ENCODE measurements at regions not wholly inside any gene's neighbourhood (a gene's known extent, or its start where the extent isn't known, plus 50 kb on each side); places are given as distances from the start of the nearest gene placed in this dataset.
"Not testable (repeated sequence)": the region's sequence is repeated elsewhere in the genome, so short reads cannot be mapped to it uniquely, and the experiment has no call there.

GRCh38 chr5:9737265-9737664 is 107.1 kb upstream of the TAS2R1 start:
- no peak for DNase-seq (ENCODE audit: low read depth in 2 of 2)

- no peak for DNase-seq (ENCODE audit: low read depth in 2 of 2)
These were observed 103.3 kb upstream of the TAS2R1 start for GRCh38 chr5:9733486-9733885.

DNA sequence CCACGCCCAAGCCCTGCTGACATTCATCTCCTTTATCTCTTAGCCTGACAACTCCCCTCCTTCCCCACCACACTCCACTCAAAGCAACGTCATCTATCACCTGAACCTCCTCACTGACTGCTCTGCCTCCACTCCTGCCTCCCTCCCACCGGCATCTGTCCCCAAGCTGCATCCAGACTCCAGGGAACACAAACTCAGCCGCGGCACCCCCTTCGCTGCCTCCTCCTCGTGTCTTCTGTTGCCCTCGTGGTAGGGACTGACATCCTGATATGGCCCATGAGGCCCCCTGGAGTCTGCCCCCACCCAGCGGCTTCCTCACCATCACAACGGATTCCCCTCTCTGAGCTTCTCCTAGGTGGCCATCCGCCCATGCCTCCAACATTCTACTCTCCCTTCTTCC is 101.0 kb upstream of the TAS2R1 start:
- no peak for DNase-seq (ENCODE audit: low read depth in 2 of 2)

- no peak for DNase-seq (ENCODE audit: low read depth in 2 of 2)
These were observed 98.1 kb upstream of the TAS2R1 start for GRCh38 chr5:9728261-9728660.

GRCh38 chr5:9726931-9727330 is 96.8 kb upstream of the TAS2R1 start:
- DNase-seq (ENCODE audit: low read depth in 2 of 2): no peak

DNA sequence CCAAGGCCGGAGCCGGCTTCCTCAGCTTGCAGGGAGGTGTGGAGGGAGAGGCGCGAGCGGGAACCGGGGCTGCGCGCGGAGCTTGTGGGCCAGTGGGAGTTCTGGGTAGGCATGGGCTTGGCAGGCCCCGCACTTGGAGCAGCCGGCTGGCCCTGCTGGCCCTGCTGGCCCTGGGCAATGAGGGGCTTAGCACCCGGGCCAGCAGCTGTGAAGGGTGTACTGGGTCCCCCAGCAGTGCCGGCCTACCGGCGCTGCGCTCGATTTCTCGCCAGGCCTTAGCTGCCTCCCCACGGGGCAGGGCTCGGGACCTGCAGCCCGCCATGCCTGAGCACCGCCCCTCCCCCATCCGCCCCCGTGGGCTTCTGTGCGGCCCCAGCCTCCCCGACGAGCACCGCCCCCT is 95.1 kb upstream of the TAS2R1 start:
- DNase-seq (ENCODE audit: low read depth in 2 of 2): not testable (repeated sequence)

DNA sequence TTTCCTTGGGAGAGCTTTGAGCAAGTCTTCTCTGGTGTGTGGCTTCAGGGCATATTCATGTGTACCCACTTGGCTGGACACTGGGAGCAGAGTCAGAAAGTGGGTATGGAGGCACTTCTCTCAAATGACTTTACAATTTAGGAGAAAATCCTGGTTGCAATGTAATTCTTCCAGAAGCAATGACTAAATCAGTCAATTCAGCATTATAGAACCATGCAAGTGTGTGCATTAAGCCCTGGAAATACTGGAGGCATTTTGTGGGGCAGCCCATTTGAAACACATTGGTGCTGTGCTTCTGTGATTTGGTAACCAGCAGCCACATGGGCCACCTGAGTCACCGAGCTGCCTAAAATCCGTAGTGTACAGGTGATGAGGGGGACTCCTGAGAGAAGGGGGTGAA is 94.6 kb upstream of the TAS2R1 start:
- no peak for DNase-seq (ENCODE audit: low read depth in 2 of 2)

DNA sequence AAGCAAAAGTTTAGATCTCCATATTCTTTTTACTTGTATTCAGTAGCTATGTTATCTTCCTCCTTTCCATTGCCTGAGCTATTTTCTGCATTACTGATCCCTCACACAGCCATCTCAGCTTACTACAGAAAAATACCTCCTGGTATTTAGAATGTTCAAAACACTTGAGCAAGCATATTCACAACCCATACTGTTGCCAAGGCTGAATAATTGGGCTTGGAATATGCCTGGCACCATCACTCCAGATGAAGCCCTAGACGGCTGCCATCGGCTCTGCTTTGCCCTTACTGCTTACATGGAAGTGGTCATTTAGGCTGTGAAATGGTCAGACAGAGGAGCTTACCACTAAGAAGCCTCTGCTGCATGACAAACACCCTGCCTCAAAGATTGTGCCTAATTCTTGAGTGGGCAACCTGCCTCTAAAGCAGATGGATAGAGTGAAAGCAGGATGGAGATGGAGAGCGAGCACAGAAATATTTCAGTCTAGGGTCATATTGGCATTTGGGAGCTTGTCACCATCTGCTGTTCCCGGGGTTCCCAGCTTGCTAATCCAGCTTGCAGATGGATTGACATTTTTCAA is 92.5 kb upstream of the TAS2R1 start:
- DNase-seq (ENCODE audit: low read depth in 2 of 2): no peak

- no peak for DNase-seq (ENCODE audit: low read depth in 2 of 2)
These were observed 91.0 kb upstream of the TAS2R1 start for GRCh38 chr5:9721161-9721560.

DNA sequence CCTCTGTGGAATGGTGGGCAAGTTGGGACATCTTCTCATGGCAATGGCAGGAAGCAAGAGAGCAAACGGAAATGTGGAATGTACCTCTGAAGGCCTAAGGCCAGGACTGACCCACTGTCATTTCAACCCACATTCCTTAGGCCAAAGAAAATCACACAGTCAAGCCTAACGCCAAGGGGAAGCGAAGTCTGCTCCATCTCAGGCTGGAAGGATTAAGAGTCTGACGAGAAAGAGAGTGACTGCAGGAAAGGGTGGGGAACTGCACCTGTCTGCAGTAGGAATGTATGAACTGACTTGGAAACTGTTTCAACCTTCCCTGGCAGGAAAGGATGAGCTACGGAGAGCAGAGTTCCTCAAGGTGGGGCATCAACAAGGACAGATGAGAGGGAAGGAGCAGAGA is 90.2 kb upstream of the TAS2R1 start:
- DNase-seq (ENCODE audit: low read depth in 2 of 2): no peak

DNA sequence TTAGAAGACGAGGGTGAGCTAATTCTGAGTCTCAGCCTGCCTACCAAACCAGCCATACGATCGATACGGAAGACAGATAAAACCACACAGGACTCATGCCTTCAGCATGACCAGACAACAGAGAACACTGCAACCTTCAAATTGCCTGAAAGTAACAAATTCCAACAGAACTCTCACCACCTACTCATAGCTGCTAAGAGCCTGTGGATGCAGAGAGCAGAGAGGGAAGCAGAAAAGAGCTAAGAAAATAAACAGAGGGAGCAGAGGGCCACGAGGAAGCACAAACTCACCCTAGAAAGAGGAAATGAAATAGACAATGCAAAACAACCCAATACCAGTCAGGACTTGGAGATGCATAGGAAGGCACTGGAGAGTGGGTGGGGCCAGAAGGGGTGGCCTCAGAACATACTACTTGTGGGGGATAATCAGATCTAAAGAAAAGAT is 86.7 kb upstream of the TAS2R1 start:
- DNase-seq (ENCODE audit: low read depth in 2 of 2): peak; percentile 42 to 48

GRCh38 chr5:9715891-9716335 is 85.8 kb upstream of the TAS2R1 start:
- no peak for DNase-seq (ENCODE audit: low read depth in 2 of 2)

- no peak for DNase-seq (ENCODE audit: low read depth in 2 of 2)
These were observed 83.9 kb upstream of the TAS2R1 start for GRCh38 chr5:9713959-9714586.

DNA sequence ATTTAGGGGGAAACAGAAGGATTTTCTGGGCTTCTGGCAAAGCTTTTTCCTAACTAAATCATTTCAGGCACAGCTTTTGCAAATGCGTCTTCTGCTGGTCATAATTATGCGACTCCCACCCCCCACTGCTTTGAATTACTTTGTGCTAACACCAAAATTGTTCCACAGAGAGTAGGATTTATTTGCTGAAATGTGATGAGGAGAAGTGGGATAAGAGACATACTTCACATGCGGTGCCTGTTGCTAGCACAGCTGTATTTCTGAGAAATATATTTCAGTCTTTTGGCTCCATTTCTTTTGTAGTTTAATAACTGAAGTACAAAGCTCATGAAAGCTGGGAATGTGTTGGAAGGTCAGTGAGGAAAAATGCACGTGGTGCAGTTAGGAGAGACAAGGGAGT is 83.2 kb upstream of the TAS2R1 start:
- peak; percentile 54 to 60 for DNase-seq (ENCODE audit: low read depth in 2 of 2)

- no peak for DNase-seq (ENCODE audit: low read depth in 2 of 2)
These were observed 82.8 kb upstream of the TAS2R1 start for GRCh38 chr5:9712911-9713310.

GRCh38 chr5:9712506-9712905 is 82.4 kb upstream of the TAS2R1 start:
- DNase-seq (ENCODE audit: low read depth in 2 of 2): peak; percentile 90 to 91

- DNase-seq (ENCODE audit: low read depth in 2 of 2): no peak
These were observed 79.9 kb upstream of the TAS2R1 start for GRCh38 chr5:9710069-9710468.

DNA sequence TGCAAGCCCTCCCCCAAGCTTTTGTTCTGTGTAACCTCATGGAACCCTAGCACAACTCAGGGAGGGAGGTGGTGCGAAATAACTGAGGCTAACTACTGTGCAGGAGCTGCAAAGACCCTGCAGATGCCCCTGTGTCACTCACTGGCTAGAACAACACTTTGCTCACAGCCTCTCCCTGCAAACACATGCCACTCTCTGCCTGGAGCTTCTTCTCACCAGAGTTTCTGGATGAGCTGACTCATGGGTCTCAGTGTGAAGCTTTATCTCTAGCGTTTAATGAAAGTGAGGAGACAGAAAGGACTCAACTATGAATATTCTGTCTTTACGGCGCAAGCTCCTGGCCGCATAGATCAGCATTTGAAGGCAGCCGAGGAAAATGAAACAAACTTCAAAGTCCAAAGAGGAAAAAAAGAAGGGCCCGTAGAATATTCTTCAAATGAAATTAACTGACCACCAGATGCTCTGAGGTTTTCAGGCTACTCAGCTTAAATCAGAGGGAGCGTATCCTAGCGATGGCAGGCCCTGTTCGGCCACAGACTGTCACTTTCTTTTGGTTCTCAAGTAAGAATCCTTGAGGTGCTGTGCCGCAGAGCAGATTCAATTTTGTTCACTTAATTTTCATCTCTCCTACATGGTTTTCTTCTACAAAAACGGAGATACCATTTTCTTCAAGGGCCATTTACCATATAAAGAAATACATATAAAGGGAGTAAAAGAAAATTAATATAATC is 77.7 kb upstream of the TAS2R1 start:
- no peak for DNase-seq (ENCODE audit: low read depth in 2 of 2)

GRCh38 chr5:9699681-9700080 is 69.5 kb upstream of the TAS2R1 start:
- DNase-seq (ENCODE audit: low read depth in 2 of 2): no peak

GRCh38 chr5:9698841-9699240 is 68.7 kb upstream of the TAS2R1 start:
- DNase-seq (ENCODE audit: low read depth in 2 of 2): no peak

GRCh38 chr5:9698125-9698826 is 68.1 kb upstream of the TAS2R1 start:
- DNase-seq (ENCODE audit: low read depth in 2 of 2): no peak

GRCh38 chr5:9692576-9692975 is 62.4 kb upstream of the TAS2R1 start:
- no peak for DNase-seq (ENCODE audit: low read depth in 2 of 2)

DNA sequence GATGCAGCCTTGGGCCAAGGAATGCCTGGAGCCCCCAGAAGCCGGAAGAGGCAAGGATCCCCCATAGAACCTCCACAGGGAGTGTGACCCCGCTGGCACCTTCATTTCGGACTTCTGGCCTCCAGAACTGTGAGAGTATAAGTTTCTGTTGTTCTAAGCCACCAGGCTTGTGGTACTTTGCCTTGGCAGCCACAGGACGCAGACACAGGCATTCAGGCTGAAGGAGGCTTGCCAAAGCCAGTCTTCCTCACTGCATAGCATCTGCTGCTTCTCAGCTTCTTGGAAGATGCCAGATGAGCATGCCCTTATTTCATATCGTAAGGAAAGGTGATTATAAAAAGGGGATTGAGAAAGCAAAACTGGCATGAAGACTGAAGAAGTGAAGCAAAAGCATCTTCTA is 61.1 kb upstream of the TAS2R1 start:
- DNase-seq (ENCODE audit: low read depth in 2 of 2): no peak

Measured in fibroblast of skin of left quadriceps (primary cell).